Liver (tissue), 8 donors: ENCODE measurements at regions not wholly inside any gene's neighbourhood (a gene's known extent, or its start where the extent isn't known, plus 50 kb on each side); places are given as distances from the start of the nearest gene placed in this dataset.
"Not testable (repeated sequence)": the region's sequence is repeated elsewhere in the genome, so short reads cannot be mapped to it uniquely, and the experiment has no call there.

Experiments used
- DNase-seq: peaks from one replicate; pipeline ENCODE4 v3.0.0-alpha.2; 2017; ENCODE audit warnings: low spot score
- H3K27ac ChIP-seq, 2 donors: one replicate each; pipeline ENCODE4 v1.7.0; 2013; ENCODE audit warnings: inconsistent platforms in 2 of 2, low read length in 2 of 2, control low read depth in 1 of 2, low read depth in 1 of 2, mild to moderate bottlenecking in 1 of 2
- H3K27me3 ChIP-seq, 4 donors: one replicate each; pipeline versions ENCODE4 v1.6.1 to v1.7.0; 2013; ENCODE audit warnings: low read length in 3 of 4, inconsistent platforms in 1 of 4, mild to moderate bottlenecking in 1 of 4, moderate library complexity in 1 of 4; ENCODE audit not compliant: control insufficient read depth in 4 of 4, insufficient read depth in 4 of 4
- H3K36me3 ChIP-seq, 4 donors: one replicate each; pipeline versions ENCODE4 v1.6.1 to v1.7.0; 2013; ENCODE audit warnings: low read length in 3 of 4, mild to moderate bottlenecking in 3 of 4, low read depth in 1 of 4, moderate library complexity in 1 of 4; ENCODE audit not compliant: control insufficient read depth in 4 of 4, insufficient read depth in 3 of 4
- H3K4me1 ChIP-seq, 4 donors: one replicate each; pipeline versions ENCODE4 v1.6.1 to v1.7.0; 2013; ENCODE audit warnings: low read length in 3 of 4, mild to moderate bottlenecking in 3 of 4, moderate library complexity in 1 of 4; ENCODE audit not compliant: control insufficient read depth in 4 of 4, insufficient read depth in 4 of 4
- H3K4me3 ChIP-seq, 3 donors: one replicate each; pipeline versions ENCODE4 v1.6.1 to v1.7.0; 2013; ENCODE audit warnings: low read length in 3 of 3, control low read depth in 1 of 3, low read depth in 1 of 3, mild to moderate bottlenecking in 1 of 3
- H3K9ac ChIP-seq, 2 donors: one replicate each; pipeline ENCODE4 v1.7.0; 2013; ENCODE audit warnings: low read length in 2 of 2, mild to moderate bottlenecking in 2 of 2, moderate library complexity in 2 of 2, control low read depth in 1 of 2, low read depth in 1 of 2
- H3K9me3 ChIP-seq, 4 donors: one replicate each; pipeline versions ENCODE4 v1.6.1 to v1.7.0; 2013; ENCODE audit warnings: low read length in 3 of 4; ENCODE audit not compliant: control insufficient read depth in 4 of 4
- EGR1 ChIP-seq, 2 donors: IDR thresholded peaks; 2 replicates each; pipeline ENCODE4 v1.6.1; 2016 to 2018; ENCODE audit warnings: antibody characterized with exemption in 2 of 2, low read depth in 2 of 2
- FOXA1 ChIP-seq: IDR thresholded peaks from 2 replicates; pipeline ENCODE4 v1.6.1; 2016; ENCODE audit warnings: antibody characterized with exemption
- FOXA2 ChIP-seq: IDR thresholded peaks from 2 replicates; pipeline ENCODE4 v1.6.1; 2016; ENCODE audit warnings: antibody characterized with exemption
- GABPA ChIP-seq, 2 donors: IDR thresholded peaks in 1 of 2; conservative IDR thresholded peaks in 1 of 2; 2 replicates each; pipeline ENCODE4 v1.6.1; 2016; ENCODE audit warnings: antibody characterized with exemption in 2 of 2, mild to moderate bottlenecking in 1 of 2, moderate library complexity in 1 of 2
- HNF4A ChIP-seq, 2 donors: conservative IDR thresholded peaks; 2 replicates each; pipeline ENCODE4 v1.6.1; 2016; ENCODE audit warnings: antibody characterized with exemption in 2 of 2, mild to moderate bottlenecking in 2 of 2
- HNF4G ChIP-seq: IDR thresholded peaks from 2 replicates; pipeline ENCODE4 v1.6.1; 2016; ENCODE audit warnings: antibody characterized with exemption
- JUND ChIP-seq, 2 donors: IDR thresholded peaks; 2 replicates each; pipeline ENCODE4 v1.6.1; 2016; ENCODE audit warnings: antibody characterized with exemption in 2 of 2
- NR2F2 ChIP-seq: IDR thresholded peaks from 2 replicates; pipeline ENCODE4 v1.6.1; 2016; ENCODE audit warnings: antibody characterized with exemption
- RAD21 ChIP-seq, 2 donors: IDR thresholded peaks; 2 replicates each; pipeline ENCODE4 v1.6.1; 2016; ENCODE audit warnings: antibody characterized with exemption in 2 of 2, mild to moderate bottlenecking in 2 of 2
- RXRA ChIP-seq, 2 donors: IDR thresholded peaks; 2 replicates each; pipeline ENCODE4 v1.6.1; 2017 to 2018; ENCODE audit warnings: antibody characterized with exemption in 2 of 2, mild to moderate bottlenecking in 1 of 2
- SP1 ChIP-seq: IDR thresholded peaks from 2 replicates; pipeline ENCODE4 v1.6.1; 2018; ENCODE audit warnings: antibody characterized with exemption, mild to moderate bottlenecking
- WGBS: extraction: QIAGEN DNeasy Blood & Tissue Kit; methylation state at CpG from one replicate; pipeline ENCODE4 v1.1.7; 2013; 5-methylcytosine and 5-hydroxymethylcytosine counted together
- TF ChIP-seq, protein P1 (sequence below): IDR thresholded peaks from 2 replicates; pipeline ENCODE4 v1.6.1; 2016; ENCODE audit warnings: antibody characterized with exemption, mild to moderate bottlenecking
- TF ChIP-seq, protein P2 (sequence below): IDR thresholded peaks from 2 replicates; pipeline ENCODE4 v1.6.1; 2016; ENCODE audit warnings: antibody characterized with exemption
- TF ChIP-seq, protein P3 (sequence below): fragments of 150-350 bp; IDR thresholded peaks from 2 replicates; pipeline ENCODE4 v1.5.1; 2017; ENCODE audit warnings: improper control_type of control experiment, low read depth, low read length; ENCODE audit not compliant: missing input control
- TF ChIP-seq, protein P4 (sequence below): IDR thresholded peaks from 2 replicates; pipeline ENCODE4 v1.6.1; 2016; ENCODE audit warnings: antibody characterized with exemption
- TF ChIP-seq, protein P5 (sequence below): IDR thresholded peaks from 2 replicates; pipeline ENCODE4 v1.6.1; 2016; ENCODE audit warnings: antibody characterized with exemption
- donor health status: healthy.
- donor health status: healthy.
- donor health status: healthy.
- donor health status: healthy.
- donor health status: healthy.

DNA sequence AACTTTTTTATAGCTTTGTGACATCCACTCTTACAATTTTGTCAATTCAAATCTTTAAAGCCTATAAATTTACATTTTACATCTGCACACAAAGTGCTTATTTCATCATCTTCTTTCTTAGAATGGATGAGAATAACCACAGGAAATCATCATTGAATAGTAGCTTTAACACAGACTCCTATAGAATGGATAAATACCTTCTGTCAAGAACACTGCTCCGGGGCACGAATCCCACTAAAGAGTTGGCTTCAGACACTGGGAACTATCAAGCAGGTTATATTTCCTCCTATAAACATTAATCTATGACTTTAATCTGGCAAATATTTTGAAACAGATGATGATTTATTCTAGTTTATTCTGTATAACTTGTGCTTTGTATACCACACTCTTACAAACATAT, 269.7 kb upstream of the TPK1 start (continued):
- no peak for TF ChIP-seq RAD21 (IDR thresholded peaks at IDR 0.05)

DNA sequence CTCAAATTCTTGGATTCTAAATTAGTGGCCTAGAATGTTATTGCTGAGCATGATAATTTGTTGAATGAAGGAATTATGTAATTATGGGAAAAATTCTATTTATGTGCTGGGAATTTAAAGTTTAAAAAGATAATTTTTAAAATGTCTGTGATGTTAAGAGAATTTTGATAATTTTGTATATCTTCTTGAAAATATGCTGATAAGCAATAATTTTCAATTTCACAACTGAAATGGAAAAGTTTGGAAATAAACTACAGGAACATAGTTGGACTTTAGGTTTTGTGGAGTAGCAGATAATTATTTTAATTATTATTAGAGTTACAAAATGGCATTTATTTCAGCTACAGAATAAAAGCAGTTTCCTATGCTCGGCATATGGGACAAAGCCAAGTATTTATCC, 268.5 kb upstream of the TPK1 start:
- Histone ChIP-seq H3K27ac (no peak overlapping the region), H3K9me3 (no peaks in the 10 kb centered on the region), H3K9ac (no peak overlapping the region), H3K27me3 (no peaks in the 10 kb centered on the region), H3K36me3 (no peaks in the 10 kb centered on the region), H3K4me1 (no peaks in the 10 kb centered on the region), H3K4me3 (no peak overlapping the region)
- TF ChIP-seq FOXA1, result no peak
- TF ChIP-seq SP1, result no peak
- TF ChIP-seq, protein P1, sequence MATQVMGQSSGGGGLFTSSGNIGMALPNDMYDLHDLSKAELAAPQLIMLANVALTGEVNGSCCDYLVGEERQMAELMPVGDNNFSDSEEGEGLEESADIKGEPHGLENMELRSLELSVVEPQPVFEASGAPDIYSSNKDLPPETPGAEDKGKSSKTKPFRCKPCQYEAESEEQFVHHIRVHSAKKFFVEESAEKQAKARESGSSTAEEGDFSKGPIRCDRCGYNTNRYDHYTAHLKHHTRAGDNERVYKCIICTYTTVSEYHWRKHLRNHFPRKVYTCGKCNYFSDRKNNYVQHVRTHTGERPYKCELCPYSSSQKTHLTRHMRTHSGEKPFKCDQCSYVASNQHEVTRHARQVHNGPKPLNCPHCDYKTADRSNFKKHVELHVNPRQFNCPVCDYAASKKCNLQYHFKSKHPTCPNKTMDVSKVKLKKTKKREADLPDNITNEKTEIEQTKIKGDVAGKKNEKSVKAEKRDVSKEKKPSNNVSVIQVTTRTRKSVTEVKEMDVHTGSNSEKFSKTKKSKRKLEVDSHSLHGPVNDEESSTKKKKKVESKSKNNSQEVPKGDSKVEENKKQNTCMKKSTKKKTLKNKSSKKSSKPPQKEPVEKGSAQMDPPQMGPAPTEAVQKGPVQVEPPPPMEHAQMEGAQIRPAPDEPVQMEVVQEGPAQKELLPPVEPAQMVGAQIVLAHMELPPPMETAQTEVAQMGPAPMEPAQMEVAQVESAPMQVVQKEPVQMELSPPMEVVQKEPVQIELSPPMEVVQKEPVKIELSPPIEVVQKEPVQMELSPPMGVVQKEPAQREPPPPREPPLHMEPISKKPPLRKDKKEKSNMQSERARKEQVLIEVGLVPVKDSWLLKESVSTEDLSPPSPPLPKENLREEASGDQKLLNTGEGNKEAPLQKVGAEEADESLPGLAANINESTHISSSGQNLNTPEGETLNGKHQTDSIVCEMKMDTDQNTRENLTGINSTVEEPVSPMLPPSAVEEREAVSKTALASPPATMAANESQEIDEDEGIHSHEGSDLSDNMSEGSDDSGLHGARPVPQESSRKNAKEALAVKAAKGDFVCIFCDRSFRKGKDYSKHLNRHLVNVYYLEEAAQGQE, result no peak
- TF ChIP-seq HNF4G, result no peak
- no peak for TF ChIP-seq FOXA2
- TF ChIP-seq, protein P2, sequence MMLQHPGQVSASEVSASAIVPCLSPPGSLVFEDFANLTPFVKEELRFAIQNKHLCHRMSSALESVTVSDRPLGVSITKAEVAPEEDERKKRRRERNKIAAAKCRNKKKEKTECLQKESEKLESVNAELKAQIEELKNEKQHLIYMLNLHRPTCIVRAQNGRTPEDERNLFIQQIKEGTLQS, result no peak
- TF ChIP-seq, protein P3, sequence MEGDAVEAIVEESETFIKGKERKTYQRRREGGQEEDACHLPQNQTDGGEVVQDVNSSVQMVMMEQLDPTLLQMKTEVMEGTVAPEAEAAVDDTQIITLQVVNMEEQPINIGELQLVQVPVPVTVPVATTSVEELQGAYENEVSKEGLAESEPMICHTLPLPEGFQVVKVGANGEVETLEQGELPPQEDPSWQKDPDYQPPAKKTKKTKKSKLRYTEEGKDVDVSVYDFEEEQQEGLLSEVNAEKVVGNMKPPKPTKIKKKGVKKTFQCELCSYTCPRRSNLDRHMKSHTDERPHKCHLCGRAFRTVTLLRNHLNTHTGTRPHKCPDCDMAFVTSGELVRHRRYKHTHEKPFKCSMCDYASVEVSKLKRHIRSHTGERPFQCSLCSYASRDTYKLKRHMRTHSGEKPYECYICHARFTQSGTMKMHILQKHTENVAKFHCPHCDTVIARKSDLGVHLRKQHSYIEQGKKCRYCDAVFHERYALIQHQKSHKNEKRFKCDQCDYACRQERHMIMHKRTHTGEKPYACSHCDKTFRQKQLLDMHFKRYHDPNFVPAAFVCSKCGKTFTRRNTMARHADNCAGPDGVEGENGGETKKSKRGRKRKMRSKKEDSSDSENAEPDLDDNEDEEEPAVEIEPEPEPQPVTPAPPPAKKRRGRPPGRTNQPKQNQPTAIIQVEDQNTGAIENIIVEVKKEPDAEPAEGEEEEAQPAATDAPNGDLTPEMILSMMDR, result no peak
- TF ChIP-seq JUND (IDR thresholded peaks at IDR 0.05), result no peak
- TF ChIP-seq HNF4A (conservative IDR thresholded peaks at IDR 0.05), result no peak
- TF ChIP-seq, protein P4, sequence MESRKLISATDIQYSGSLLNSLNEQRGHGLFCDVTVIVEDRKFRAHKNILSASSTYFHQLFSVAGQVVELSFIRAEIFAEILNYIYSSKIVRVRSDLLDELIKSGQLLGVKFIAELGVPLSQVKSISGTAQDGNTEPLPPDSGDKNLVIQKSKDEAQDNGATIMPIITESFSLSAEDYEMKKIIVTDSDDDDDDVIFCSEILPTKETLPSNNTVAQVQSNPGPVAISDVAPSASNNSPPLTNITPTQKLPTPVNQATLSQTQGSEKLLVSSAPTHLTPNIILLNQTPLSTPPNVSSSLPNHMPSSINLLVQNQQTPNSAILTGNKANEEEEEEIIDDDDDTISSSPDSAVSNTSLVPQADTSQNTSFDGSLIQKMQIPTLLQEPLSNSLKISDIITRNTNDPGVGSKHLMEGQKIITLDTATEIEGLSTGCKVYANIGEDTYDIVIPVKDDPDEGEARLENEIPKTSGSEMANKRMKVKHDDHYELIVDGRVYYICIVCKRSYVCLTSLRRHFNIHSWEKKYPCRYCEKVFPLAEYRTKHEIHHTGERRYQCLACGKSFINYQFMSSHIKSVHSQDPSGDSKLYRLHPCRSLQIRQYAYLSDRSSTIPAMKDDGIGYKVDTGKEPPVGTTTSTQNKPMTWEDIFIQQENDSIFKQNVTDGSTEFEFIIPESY, result no peak
- TF ChIP-seq, protein P5, sequence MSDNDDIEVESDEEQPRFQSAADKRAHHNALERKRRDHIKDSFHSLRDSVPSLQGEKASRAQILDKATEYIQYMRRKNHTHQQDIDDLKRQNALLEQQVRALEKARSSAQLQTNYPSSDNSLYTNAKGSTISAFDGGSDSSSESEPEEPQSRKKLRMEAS, result no peak
- TF ChIP-seq GABPA (IDR thresholded peaks at IDR 0.05 in 1 of 2, conservative IDR thresholded peaks at IDR 0.05 in 1 of 2), result no peak
- no peak for TF ChIP-seq NR2F2
- TF ChIP-seq EGR1 (IDR thresholded peaks at IDR 0.05; ENCODE audit: low read depth in 2 of 2), result no peak
- TF ChIP-seq RXRA (IDR thresholded peaks at IDR 0.05), result no peak
- WGBS, result 72% methylated on average over 1 of the region's 1 CpG
- no peak for DNase-seq

DNA sequence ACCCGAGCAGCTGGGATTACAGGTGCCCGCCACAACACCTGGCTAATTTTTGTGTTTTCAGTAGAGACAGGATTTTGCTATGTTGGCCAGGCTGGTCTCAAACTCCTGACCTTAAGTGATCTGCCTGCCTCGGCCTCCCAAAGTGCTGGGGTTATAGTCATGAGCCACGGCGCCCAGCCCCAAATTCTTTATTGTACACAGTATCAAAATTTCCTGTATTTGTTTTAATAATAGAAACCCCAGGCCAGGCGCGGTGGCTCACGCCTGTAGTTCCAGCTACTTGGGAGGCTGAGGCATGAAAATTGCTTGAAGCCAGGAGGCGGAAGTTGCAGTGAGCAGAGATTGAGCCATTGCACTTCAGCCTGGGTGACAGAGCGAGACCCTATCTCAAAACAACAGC, 266.3 kb upstream of the TPK1 start:
- H3K27me3 ChIP-seq, H3K9me3 ChIP-seq, H3K27ac ChIP-seq, H3K4me3 ChIP-seq, H3K4me1 ChIP-seq, H3K36me3 ChIP-seq, DNase-seq, H3K9ac ChIP-seq: not testable (repeated sequence)
- 81% methylated on average over 10 of the region's 10 CpGs for WGBS
